ENCODE measurements at regions not wholly inside any gene's neighbourhood (a gene's known extent, or its start where the extent isn't known, plus 50 kb on each side); places are given as distances from the start of the nearest gene placed in this dataset.
A peak's percentile ranks its signal among the peaks of the same experiment; 100 is the strongest.
"Not testable (repeated sequence)": the region's sequence is repeated elsewhere in the genome, so short reads cannot be mapped to it uniquely, and the experiment has no call there.

DNA sequence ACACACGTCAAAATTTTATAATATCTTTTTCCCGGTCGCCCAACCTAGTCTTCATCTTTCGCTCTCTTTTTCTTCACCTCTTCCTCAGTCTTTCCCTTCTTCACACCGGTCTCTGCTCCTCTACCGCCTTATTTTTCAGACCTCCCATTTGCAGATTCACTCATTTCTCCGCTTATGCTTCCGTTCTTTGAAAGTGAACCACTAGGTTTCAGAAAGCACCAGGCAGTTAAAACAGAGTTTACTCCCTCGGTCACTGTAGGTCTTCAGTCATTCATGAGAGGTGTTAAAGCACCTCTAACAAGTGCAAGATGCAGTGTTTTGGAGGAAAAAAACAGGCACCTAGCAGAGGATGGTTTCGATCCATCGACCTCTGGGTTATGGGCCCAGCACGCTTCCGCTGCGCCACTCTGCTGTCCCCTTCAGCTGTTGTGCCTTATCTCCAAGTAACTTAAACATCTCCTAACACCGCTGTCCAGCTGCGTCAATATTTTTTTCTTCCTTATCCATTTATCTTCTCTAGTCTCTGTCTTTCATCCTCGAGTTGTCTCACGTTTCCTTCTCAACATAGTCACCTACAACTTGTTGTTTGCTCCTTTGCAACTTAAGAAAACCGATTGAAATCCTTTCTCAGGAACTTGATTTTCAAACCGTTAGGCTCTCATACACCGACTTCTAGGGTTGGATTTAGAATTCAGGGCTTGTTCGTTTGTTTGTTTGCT, 119.7 kb upstream of the ZNF184 start:
- DNase-seq (ENCODE audit: low spot score): peak; percentile 42

DNA sequence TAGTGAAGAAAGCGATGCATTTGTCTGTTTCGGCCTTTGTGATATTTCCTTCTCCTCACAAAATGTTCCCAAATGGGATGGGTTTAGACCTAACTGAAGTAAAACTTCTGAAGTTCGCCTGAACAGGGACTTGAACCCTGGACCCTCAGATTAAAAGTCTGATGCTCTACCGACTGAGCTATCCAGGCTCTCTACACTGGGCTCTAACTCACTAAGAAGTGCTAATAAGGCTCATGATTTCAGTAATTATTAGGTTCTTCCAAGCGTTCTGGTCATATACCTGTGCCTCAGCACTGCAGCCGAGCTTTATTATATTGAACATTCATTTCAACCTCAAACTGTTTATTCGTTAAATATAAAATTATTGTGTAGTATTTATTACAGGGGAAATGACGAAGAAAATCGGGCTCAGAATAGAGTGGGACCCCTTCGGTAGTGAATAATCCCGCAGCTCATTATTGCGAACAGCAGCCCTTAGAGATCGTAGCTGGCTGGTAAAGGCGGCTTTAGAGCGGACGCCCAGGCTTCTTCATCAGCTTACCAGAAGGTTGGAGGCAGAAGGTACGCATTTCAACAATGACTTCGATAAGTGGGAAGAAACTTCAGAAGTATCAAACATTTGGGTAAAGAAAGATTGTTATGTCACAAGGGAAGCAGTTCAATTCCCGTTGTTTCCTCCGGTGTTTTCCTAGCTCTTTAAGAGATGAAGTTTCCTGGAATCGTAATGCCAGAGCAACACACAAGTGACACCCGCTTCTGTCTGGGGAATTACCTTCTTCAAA, 119.0 kb upstream of the ZNF184 start:
- DNase-seq (ENCODE audit: low spot score): no peak

DNA sequence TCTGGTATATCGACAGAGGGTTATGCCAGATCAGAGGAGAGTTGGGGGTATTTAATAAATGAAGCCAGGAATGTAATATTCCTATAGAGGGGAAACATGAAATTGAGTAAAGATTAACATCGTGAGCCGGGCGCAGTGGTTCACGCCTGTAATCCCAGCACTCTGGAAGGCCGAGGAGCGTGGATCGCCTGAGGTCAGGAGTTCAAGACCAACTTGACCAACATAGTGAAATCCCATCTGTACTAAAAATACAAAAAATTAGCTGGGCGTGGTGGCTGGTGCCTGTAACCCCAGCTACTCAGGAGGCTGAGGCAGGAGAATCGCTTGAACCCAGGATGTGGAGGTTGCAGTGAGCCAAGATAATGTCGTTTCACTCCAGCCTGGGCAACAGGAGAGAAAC, 112.4 kb upstream of the ZNF184 start:
- not testable (repeated sequence) for DNase-seq (ENCODE audit: low spot score)

DNA sequence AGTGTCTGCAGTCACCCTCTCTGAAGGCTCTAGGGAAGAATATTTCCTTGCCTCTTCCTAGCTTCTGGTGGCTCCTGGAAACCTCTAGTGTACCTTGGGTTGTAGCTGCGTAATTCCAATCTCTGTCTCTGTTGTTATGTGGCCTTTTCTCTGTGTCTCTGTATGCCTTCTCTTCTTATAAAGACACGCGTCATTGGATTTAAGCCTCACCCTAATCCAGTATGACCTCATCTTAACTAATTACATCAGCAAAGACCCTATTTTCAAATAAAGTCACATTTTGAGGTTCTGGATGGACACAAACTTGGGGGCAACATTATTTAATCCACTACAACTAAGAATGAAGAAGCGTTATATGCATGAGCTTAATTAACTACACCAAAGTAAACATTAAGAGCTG, 111.4 kb upstream of the ZNF184 start:
- DNase-seq (ENCODE audit: low spot score): no peak

DNA sequence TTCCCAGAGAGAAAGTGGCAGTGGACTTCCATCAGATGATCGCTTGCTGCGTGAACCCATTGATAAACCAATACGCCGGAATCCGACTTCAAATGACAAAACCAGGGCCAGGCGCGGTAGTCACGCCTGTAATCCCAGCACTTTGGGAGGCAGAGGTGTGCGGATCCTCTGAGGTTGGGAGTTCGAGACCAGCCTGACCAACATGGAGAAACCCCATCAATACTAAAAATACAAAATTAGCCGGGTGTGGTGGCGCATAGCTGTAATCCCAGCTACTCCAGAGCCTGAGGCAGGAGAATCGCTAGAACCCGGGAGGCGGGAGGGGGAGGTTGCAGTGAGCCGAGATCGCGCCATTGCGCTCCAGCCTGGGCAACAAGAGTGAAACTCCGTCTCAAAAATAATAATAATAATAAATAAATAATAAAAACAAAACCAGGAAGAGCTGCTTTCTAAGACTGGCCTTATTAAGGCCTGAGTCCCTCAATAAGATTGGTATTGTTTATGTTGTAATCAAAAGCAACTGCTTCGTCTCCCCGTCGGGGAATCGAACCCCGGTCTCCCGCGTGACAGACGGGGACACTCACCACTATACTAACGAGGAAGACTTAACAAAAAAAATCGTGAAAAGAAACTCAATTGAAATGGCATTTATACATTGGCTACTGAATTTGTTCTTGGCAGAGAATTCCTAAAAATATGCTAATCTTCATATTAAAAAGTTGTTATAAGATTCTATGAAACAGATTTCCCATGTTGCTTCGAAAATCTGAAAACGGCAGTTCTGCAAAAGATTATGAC, 110.2 kb upstream of the ZNF184 start:
- peak; percentile 21 for DNase-seq (ENCODE audit: low spot score)

DNA sequence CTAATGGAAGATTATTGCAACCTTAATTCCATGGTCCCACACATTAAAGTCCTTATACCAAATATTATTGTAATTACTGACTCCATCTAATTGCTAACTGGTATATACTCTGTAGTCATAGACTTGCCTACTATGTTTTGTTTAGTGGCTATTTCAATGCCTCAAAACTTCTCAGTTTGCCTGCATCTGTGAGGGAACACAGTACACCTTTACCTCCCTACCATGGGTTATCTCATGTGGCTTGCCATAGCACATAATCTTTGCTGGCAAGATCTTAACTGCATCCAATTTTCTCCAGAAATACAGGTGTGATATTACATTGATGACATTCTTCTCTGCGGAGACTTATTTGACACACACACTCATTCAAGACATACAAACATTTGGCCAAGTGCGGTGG, 107.1 kb upstream of the ZNF184 start:
- no peak for DNase-seq (ENCODE audit: low spot score)

DNA sequence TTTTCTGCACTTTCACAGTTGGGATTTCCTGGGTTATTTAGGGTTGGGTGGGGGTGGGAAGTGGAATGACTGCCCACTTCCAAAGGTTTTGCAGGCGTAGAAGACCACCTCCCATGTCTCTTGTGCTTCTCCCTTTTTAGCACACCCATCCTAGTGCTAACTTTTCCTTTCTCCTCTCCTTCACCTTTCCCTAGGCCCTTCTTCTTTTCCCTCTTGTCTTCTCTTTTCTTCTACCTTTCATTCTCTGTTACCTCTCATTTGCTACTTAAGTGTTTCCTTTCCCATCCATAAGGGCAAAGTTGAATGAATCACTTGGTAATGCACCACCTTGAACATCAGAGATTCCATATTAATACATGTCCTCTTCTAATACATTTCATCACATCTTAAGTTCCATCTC, 105.0 kb upstream of the ZNF184 start:
- DNase-seq (ENCODE audit: low spot score): no peak

DNA sequence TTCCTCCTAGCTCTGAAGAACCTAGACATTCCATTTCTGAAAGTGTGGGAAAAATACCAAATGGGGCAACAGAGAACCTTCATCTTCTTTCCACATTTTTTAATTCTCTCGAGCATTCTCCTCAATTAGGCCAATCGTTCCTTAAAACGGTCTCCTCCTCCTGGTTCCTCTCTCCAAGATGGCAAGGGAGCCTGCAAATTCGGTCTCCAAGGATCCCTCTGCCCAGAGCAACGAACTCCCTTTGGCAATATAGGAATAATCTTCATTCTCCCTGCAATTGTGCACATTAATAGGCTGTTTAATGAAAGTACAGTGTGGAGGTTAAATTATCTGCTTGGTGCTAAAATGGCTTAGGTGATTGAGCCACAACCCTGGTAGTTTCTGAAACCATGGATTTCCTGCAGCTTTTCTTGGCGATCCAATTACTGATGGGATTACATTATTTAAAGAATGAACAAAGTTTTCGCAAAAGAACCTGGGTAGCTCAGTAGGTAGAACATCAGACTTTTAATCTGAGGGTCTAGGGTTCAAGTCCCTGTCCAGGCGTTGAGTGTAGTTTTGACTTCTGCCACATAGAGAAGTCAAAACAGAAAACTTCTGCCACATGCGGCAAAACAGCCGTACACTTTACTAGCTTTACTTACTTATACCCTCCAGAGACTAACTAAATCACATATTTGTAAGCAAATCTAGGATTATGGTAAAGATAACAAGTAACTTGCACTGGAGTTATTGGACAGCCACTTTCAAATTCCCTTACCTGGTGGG, 102.9 kb upstream of the ZNF184 start:
- DNase-seq (ENCODE audit: low spot score): no peak

DNA sequence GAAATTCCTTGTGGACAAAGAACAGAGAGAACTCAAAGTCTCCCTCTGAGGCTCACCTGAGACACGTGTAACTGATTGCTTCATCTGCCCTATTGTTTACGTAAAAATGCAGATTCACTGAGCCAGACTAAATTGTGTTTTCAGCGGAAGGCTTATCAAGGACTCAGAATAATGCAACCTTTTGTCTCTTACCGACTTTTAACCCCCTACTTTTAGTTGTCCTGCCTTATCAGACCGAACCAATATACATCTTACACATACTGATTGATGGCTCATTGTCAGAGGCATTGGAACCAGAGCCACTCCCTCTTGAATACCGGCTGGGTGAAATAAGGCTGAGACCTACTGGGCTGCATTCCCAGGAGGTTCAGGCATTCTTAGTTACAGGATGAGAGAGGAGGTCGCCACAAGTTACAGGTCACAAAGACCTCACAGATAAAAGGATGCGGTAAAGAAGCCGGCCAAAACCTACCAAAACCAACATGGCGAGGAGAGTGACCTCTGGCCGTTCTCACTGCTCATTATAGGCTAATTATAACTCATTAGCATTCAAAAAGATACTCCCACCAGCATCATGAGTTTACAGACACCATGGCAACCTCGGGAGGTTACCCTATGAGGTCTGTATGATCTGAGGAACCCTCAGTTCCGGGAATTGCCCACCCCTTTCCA, 95.5 kb upstream of the ZNF184 start:
- no peak for DNase-seq (ENCODE audit: low spot score)

DNA sequence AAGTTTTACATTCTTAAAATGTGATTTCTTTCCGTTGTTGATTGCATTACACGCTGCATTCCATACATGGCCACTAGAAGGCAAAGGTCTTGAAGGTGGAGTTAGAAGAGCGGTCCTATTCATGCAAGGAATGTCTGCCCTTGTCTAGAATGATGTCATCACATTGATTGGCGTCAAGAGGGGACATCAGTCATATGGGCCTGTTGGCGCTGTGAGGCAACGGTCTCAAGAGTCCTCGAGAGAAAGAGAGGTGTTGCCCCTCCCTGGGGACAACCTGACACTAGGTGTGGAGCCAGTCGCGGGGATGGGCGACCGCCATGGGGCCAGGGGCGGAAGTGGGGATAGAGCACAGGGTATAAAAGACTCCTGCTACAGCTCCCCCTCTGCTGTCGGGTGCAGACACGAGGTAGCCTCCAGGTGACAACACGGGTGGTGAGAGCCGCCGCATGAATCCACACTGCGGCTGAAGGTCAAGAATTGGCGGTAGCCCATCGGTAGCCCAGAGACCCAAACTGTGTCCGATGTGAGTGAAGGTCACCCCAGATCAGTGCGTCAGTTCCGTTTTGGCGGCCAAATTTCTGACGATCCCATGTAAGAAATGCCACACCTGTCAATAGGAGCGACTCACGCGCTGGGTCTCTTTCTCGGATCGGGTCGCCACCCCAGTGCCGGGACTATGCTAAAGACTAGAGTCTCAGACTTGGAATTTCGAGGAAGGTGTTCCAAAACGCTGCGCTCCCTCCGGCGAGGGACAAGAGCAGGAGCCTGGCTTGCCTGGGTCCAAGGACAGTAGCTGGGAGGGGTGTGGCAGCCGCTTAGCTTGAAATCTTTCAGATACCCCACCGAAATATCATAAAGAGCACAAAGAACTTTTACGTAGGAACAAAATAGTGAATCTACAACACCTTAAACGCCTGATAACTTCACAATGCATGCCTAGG, 93.2 kb upstream of the ZNF184 start:
- no peak for DNase-seq (ENCODE audit: low spot score)

DNA sequence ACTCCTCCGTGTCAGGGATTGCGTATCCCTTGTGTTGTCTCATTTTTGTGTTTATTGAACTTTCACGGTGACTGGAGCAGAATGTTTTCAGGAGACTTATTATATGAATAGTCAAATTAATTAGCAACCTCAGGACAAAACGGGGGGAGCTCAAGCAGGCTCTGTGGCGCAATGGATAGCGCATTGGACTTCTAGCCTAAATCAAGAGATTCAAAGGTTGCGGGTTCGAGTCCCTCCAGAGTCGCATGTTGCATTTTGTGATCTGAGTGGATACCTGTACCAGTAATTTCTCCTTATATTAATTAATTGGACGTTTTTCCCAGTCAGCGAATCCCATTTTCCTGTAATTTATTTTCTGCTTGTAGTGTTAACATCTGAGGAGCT, 89.1 kb upstream of the ZNF184 start:
- DNase-seq (ENCODE audit: low spot score): no peak

DNA sequence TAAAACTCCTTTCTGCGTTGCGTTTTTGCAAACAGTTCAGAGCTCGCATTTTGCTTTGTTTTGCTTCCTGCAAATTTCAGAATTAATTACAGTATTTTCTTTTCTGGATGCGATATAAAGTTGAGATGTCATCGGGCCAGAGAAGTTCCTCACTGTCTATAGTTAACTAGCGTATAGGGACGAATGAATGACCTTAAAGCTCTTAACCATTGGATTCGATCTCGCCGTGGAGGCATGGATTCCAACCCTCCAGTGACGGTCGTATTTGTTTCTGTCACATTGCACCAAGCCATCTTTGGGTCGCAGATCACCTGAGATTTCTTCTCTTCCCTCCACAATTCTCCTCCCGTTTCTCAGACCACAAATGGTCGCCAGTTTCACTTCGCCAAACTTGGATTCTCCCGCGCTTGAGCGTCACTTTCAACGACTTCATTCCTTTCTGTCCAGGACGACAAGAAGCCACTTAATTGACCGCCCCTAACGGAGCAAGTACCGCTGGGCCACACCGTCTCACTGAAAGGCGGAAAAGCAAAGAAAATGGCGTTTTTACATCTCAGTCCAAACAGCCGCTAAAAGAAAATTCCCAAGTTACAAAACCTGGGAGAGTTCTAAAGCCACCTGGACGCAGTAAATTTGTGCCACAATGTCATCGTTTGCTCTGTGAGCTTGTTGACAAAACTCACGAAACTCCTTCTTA, 85.3 kb upstream of the ZNF184 start:
- no peak for DNase-seq (ENCODE audit: low spot score)

DNA sequence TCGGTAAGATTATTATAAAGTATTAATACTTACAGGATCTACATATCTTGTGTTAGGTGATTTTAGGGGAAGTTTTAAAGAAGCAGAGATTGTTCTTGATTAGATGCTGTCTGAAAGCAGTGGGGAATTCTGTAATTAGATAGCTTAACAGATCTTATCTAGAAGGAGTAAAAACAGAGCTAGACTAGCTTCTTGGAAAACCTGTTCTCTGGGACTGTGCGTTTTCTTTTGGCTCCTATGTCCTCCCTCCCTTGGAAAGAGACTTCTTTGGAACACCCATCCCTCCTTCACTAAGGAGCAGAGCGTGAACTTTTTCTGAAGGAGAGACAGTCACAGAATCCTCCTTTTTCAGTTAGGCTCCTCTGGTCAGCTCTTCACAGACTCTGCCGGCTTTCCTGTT, 83.5 kb upstream of the ZNF184 start:
- DNase-seq (ENCODE audit: low spot score): no peak

DNA sequence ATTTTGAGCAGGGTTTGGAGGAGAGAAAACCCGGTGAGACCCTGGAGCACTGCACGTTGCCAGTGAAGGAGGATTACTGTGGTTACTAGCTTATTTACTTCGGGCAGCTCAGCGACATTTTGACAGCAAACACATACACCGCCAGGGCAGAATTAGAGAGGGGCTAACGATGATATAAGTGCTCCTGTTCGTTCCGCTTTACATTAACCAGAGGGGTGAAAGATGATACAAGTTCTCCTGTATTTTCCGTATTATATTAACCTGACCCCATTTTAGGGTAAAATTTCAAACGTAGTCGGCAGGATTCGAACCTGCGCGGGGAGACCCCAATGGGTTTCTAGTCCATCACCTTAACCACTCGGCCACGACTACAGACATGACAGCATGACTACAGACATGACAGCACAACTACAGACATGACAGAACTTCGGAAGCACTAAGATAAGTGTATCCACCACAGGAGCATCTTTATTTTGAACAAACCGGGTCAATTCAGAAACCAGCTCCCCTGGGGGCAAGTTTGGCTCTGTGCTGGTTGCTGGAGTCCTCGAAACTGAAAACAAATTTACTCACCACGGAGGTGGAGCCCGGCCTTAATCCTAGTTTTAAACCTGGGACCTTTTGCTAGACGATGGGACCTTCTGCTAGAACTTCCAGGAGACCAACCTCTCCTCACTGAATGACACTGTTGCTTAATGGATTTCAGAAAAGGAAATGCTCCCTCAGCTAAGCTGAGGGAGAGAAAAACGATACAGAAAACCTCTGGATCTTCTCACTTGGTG, 80.4 kb upstream of the ZNF184 start:
- peak; percentile 9 for DNase-seq (ENCODE audit: low spot score)

DNA sequence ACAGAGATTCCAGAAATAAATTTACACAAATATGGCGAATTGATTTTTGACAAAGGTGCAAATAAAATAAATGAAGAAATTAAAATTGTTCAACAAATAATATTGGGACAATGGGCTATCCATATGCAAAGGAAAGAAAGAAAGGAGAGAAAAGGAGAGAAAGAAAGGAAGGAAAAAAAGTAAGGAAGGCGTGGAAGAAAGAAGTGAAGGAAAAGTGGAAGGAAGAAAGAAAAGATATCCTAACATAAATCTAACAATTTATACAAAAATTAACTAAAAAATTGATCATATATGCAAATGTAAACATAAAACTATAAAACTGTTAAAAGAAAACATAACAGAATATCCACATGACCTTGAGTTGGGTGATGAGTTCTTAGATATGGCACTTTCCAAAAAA, 78.7 kb upstream of the ZNF184 start:
- no peak for DNase-seq (ENCODE audit: low spot score)

DNA sequence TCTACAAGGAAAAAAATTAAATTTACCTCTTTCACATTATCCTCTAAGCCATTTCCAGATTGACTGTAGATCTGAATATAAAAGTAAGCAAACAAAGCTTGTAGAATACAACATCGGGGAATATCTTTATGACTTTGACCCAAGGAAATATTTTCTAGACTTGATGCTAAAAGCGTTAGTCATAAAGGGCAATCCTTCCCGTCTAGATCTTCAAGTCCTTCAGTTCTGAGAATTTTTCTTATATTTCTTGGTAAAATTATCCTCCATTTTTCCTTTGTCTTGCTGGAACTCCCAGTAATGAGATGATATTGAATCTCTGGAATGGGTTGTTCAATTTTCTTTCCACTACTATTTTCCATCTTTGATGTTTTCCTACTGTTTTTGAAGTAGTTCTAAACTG, 77.8 kb upstream of the ZNF184 start:
- DNase-seq (ENCODE audit: low spot score): no peak

DNA sequence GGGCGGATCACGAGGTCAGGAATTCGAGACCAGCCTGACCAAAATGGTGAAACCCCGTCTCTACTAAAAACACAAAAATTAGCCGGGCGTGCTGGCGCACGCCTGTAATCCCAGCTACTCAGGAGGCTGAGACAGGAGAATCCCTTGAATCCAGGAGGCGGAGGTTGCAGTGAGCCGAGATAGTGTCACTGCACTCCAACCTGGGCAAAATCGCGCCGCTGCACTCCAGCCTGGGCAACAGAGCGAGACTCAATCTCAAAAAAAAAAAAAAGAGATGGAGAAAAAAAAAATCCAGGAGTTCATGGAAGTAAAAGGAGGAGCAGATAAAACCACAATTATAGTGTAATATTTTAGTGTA, 76.3 kb upstream of the ZNF184 start:
- not testable (repeated sequence) for DNase-seq (ENCODE audit: low spot score)

Data from SK-N-DZ (cell line).